GM12864 (cell line): ENCODE measurements at regions not wholly inside any gene's neighbourhood (a gene's known extent, or its start where the extent isn't known, plus 50 kb on each side); places are given as distances from the start of the nearest gene placed in this dataset.

Source experiments
- DNase-seq: peaks from one replicate; pipeline ENCODE4 v3.0.0-alpha.2; 2011; ENCODE audit warnings: low read depth
- H3K4me3 ChIP-seq: 2 replicates; pipeline ENCODE4 v1.5.1; 2011; ENCODE audit warnings: mild to moderate bottlenecking, low read depth, low read length, control low read depth
- CTCF ChIP-seq: IDR thresholded peaks from 2 replicates; pipeline ENCODE4 v1.5.1; 2011; ENCODE audit warnings: low read depth, mild to moderate bottlenecking, moderate library complexity, low read length, control low read depth, inconsistent platforms; ENCODE audit errors: missing control alignments

DNA sequence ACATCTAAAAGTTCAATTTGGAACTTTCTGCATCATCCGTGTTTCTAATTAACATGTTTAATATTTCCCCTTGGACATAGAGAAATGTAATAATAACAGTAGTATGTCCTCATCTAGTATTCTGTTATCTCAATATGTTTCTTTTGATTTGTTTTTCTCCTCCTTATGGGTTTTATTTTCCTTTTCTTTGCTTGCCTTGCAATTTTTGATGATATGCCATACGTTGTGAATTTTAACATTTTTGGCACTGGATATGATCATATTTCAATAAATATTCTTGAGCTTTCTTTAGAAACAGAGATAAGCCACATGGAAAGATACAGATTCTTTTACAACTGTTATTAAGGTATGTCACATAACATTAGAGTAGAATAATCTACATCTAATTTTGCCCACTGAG lies 1316.2 kb downstream of the CDH8 start:
- no peak for TF ChIP-seq CTCF
- DNase-seq = no peak
- no peak overlapping the region for H3K4me3 ChIP-seq

GRCh38 chr16:60717808-60718207 lies 1318.4 kb downstream of the CDH8 start:
- TF ChIP-seq CTCF = no peak
- H3K4me3 ChIP-seq = no peak overlapping the region
- no peak for DNase-seq

DNA sequence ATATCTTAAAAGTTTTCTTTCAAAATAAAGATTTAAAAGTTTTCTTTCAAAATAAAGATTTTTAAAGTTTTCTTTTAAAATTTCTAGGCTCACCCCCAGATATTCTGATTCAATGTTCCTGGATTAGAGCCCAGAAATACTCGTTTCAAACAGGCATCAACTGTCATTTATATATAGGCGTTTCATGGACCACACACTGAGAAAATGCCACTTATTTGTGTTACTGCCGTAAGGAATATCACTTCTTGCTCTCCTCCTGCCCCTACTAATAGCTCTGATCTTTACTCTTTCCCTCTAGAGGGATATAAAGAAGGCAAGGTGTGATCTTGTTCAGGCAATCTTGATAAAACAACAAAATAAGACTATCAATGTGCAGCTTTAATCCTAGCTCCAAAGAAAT lies 1324.1 kb downstream of the CDH8 start:
- no peak for DNase-seq
- no peak overlapping the region for H3K4me3 ChIP-seq
- TF ChIP-seq CTCF = no peak

DNA sequence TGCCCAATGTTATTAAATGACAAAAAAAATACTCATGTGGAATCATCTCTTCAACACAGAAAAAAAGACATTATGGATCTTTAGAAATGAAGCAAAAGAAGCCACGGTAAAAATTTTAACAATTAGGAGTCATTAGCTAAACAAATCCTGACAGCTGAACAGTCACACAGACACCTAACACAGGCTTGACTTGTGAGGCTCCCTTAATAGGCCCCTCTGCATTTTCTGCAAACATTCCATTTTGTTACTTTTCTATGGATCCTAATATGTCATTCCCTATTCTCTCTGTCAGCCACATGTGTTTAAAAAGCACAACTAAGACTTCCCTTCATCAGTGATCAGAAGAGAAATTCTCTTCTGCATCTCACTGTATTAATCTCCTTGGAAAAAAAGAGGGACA lies 1331.5 kb downstream of the CDH8 start:
- DNase-seq = no peak
- H3K4me3 ChIP-seq = no peak overlapping the region
- no peak for TF ChIP-seq CTCF

DNA sequence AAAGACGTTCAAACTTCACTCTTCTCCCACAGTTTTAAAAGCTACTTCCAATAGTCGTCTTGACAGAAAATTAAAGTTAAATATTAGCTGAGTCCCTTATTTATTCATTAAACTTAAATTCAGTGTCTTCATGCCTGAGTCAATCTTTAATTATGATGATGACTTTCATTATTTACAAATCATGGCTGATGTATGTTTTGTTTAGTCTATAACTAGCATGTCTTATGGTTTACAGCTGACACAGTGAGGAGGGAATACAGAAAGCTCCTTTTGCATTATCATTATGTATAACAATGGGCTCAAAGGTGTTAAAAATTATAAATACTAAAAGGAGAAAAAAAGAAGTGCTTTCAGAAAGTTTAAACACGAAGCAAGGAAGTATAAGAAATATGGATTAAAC lies 1333.1 kb downstream of the CDH8 start:
- no peak for TF ChIP-seq CTCF

DNA sequence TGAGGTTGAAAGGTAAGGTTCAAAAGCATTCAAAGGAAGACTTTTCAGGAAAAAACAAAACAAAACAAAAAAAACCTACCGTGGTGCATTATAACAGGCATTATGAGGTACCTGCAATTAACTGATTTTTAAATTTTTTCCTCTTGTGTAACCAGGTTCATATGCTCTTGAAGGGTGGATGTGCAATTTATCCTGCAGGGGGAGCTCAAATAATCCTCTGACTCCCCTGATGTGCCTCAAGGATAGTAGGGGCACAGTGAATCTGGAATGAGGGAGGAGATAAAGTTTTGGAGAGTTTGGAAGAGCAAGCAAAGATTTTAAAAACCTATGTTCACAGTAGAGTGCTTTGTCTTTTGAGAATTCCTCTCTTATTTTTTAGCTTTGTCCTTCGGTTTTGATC lies 1349.4 kb downstream of the CDH8 start:
- no peak for TF ChIP-seq CTCF
- DNase-seq = no peak
- no peak overlapping the region for H3K4me3 ChIP-seq

More for the DNA sequence above, 1333.1 kb downstream of the CDH8 start:
- no peak for DNase-seq
- H3K4me3 ChIP-seq = no peak overlapping the region

DNA sequence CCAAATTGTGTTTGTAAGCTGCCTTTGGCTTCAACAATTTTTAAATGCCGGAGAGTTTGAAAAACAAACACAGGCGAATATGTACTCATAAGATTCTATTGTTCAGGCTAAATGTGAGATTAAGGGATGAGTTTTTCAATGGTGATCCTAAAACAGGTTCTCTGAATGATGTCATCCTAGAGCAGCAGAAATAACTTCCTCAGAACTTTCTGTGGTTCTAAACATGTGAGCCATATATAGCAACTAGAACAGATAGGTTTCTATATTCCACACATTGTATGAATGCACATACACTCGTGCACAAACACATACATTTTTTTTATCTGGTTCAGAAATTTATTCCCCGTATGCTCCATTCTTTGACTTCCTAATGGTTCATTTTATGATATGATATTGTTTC lies 1352.2 kb downstream of the CDH8 start:
- DNase-seq = no peak
- no peak overlapping the region for H3K4me3 ChIP-seq
- TF ChIP-seq CTCF = no peak
